Body of pancreas (tissue), 4 donors: ENCODE measurements at regions not wholly inside any gene's neighbourhood (a gene's known extent, or its start where the extent isn't known, plus 50 kb on each side); places are given as distances from the start of the nearest gene placed in this dataset.

Source experiments
- POLR2A ChIP-seq, 3 donors: fragments of 450-650 bp; IDR thresholded peaks; one replicate each; pipeline ENCODE4 v1.6.1; 2016; ENCODE audit warnings: antibody characterized with exemption in 3 of 3, mild to moderate bottlenecking in 2 of 3
- TF ChIP-seq, protein P1 (sequence below), 7 experiments: fragments of 450-650 bp in 4 of 7; fragments of 200-600 bp in 3 of 7; sonication (generic) in 3 of 7; IDR thresholded peaks; one replicate each; pipeline ENCODE4 v1.5.1; 2016 to 2019; ENCODE audit warnings: antibody characterized with exemption in 7 of 7

DNA sequence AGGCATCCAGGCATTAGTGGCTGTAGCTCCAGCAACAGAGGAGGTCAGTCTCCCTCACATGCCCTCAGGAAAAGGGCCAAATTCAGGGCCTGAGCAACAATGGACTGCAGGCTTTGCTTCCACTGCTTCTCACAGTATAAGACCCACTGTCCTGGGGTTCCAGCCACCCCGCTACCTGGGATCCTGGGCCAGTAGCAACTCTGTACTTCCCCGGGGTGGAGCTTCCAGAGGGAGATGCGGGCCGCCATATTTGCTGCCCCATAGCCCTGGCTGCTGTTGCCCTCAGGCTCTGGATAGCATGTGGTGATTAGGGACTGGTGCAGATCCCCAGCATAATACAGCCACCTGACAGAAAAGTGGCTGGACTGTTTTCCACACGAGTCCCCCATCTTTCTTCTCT lies 201.1 kb upstream of the POGK start:
- TF ChIP-seq, protein P1, sequence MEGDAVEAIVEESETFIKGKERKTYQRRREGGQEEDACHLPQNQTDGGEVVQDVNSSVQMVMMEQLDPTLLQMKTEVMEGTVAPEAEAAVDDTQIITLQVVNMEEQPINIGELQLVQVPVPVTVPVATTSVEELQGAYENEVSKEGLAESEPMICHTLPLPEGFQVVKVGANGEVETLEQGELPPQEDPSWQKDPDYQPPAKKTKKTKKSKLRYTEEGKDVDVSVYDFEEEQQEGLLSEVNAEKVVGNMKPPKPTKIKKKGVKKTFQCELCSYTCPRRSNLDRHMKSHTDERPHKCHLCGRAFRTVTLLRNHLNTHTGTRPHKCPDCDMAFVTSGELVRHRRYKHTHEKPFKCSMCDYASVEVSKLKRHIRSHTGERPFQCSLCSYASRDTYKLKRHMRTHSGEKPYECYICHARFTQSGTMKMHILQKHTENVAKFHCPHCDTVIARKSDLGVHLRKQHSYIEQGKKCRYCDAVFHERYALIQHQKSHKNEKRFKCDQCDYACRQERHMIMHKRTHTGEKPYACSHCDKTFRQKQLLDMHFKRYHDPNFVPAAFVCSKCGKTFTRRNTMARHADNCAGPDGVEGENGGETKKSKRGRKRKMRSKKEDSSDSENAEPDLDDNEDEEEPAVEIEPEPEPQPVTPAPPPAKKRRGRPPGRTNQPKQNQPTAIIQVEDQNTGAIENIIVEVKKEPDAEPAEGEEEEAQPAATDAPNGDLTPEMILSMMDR (IDR thresholded peaks at IDR 0.05) = no peak
- no peak for TF ChIP-seq POLR2A (IDR thresholded peaks at IDR 0.05)
